ENCODE measurements at regions not wholly inside any gene's neighbourhood (a gene's known extent, or its start where the extent isn't known, plus 50 kb on each side); places are given as distances from the start of the nearest gene placed in this dataset.

GRCh38 chr5:168055961-168056360 is 235.5 kb upstream of the WWC1 start:
- DNase-seq (ENCODE audit: low spot score): no peak
- TF ChIP-seq CTCF (IDR thresholded peaks at IDR 0.05; ENCODE audit: extremely low read depth, insufficient read depth, missing control alignments): no peak
- in situ Hi-C loops (cut with MboI; ENCODE audit: low pct_unique_long_range_greater_than_20kb, low sequenced_read_pairs, unreplicated experiment): no loop called here

DNA sequence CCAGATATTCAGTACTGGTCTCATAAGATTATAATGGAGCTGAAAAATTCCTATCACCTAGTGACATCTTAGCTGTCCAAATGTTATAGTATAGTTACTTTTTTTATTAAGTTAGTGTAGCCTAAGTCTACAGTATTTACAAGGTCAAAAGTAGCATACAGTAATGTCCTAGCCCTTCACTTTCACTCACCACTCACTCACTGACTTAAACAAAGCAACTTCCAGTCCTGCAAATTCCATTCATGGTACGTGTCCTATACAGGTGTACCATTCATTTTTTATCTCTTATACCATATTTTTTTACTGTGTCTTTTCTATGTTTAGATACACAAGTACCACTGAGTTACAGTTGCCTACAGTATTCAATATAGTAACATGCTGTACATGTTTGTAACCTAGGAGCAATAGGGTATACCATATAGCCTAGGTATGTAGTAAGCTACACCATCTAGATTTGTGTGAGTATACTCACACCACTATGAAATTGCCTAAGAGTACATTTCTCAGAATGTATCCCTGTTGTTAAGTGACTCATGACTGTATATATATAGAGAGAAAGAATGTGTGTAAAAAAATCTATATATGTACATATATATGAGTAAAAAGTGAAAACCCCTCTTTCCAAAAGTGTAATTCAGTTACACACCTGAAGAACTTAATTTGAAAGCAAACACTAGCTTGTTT is 234.8 kb upstream of the WWC1 start:
- in situ Hi-C loops (cut with MboI; ENCODE audit: low pct_unique_long_range_greater_than_20kb, low sequenced_read_pairs, unreplicated experiment): no loop called here
- no peak for DNase-seq (ENCODE audit: low spot score)
- TF ChIP-seq CTCF (IDR thresholded peaks at IDR 0.05; ENCODE audit: extremely low read depth, insufficient read depth, missing control alignments): no peak

GRCh38 chr5:168057905-168058304 is 233.5 kb upstream of the WWC1 start:
- no peak for TF ChIP-seq CTCF (IDR thresholded peaks at IDR 0.05; ENCODE audit: extremely low read depth, insufficient read depth, missing control alignments)
- DNase-seq (ENCODE audit: low spot score): no peak
- in situ Hi-C loops (cut with MboI; ENCODE audit: low pct_unique_long_range_greater_than_20kb, low sequenced_read_pairs, unreplicated experiment): no loop called here

DNA sequence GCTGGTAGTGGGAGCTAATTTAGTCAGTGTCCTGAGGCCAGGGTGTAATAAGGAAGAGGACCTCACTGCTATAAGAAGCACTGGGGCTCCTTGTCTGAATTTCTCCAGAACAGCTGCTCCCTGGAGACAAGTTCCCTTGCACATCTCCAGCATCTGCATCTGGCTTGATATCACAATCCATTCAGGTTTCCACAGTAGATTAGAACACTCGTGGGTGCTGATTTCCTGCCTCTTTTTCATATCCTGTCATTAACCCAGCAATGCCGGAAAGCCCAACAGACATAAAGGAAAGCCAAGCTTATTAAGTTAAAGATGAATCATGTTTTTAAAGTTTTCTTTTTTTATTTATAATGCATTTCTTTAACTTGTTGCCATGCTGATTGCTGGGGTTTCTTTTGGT is 232.3 kb upstream of the WWC1 start:
- TF ChIP-seq CTCF (IDR thresholded peaks at IDR 0.05; ENCODE audit: extremely low read depth, insufficient read depth, missing control alignments): no peak
- in situ Hi-C loops (cut with MboI; ENCODE audit: low pct_unique_long_range_greater_than_20kb, low sequenced_read_pairs, unreplicated experiment): no loop called here
- no peak for DNase-seq (ENCODE audit: low spot score)

GRCh38 chr5:168062239-168062638 is 229.2 kb upstream of the WWC1 start:
- in situ Hi-C loops (cut with MboI; ENCODE audit: low pct_unique_long_range_greater_than_20kb, low sequenced_read_pairs, unreplicated experiment): no loop called here
- no peak for TF ChIP-seq CTCF (IDR thresholded peaks at IDR 0.05; ENCODE audit: extremely low read depth, insufficient read depth, missing control alignments)
- no peak for DNase-seq (ENCODE audit: low spot score)

- DNase-seq (ENCODE audit: low spot score): no peak
- no peak for TF ChIP-seq CTCF (IDR thresholded peaks at IDR 0.05; ENCODE audit: extremely low read depth, insufficient read depth, missing control alignments)
- in situ Hi-C loops (cut with MboI; ENCODE audit: low pct_unique_long_range_greater_than_20kb, low sequenced_read_pairs, unreplicated experiment): no loop called here
Observed at GRCh38 chr5:168064457-168064856, 227.0 kb upstream of the WWC1 start.
